ENCODE measurements at regions not wholly inside any gene's neighbourhood (a gene's known extent, or its start where the extent isn't known, plus 50 kb on each side); places are given as distances from the start of the nearest gene placed in this dataset.

- TF ChIP-seq ZNF138 (CRISPR knock-in tag; conservative IDR thresholded peaks at IDR 0.05) = no peak
- TF ChIP-seq, protein P1, sequence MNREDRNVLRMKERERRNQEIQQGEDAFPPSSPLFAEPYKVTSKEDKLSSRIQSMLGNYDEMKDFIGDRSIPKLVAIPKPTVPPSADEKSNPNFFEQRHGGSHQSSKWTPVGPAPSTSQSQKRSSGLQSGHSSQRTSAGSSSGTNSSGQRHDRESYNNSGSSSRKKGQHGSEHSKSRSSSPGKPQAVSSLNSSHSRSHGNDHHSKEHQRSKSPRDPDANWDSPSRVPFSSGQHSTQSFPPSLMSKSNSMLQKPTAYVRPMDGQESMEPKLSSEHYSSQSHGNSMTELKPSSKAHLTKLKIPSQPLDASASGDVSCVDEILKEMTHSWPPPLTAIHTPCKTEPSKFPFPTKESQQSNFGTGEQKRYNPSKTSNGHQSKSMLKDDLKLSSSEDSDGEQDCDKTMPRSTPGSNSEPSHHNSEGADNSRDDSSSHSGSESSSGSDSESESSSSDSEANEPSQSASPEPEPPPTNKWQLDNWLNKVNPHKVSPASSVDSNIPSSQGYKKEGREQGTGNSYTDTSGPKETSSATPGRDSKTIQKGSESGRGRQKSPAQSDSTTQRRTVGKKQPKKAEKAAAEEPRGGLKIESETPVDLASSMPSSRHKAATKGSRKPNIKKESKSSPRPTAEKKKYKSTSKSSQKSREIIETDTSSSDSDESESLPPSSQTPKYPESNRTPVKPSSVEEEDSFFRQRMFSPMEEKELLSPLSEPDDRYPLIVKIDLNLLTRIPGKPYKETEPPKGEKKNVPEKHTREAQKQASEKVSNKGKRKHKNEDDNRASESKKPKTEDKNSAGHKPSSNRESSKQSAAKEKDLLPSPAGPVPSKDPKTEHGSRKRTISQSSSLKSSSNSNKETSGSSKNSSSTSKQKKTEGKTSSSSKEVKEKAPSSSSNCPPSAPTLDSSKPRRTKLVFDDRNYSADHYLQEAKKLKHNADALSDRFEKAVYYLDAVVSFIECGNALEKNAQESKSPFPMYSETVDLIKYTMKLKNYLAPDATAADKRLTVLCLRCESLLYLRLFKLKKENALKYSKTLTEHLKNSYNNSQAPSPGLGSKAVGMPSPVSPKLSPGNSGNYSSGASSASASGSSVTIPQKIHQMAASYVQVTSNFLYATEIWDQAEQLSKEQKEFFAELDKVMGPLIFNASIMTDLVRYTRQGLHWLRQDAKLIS (CRISPR knock-in tag; IDR thresholded peaks at IDR 0.05; ENCODE audit: borderline replicate concordance) = no peak
Observed at GRCh38 chr15:38682861-38683260, 118.2 kb upstream of the RASGRP1 start (continued).

- no peak for TF ChIP-seq ERG (CRISPR knock-in tag; IDR thresholded peaks at IDR 0.05)
- TF ChIP-seq, protein P2, sequence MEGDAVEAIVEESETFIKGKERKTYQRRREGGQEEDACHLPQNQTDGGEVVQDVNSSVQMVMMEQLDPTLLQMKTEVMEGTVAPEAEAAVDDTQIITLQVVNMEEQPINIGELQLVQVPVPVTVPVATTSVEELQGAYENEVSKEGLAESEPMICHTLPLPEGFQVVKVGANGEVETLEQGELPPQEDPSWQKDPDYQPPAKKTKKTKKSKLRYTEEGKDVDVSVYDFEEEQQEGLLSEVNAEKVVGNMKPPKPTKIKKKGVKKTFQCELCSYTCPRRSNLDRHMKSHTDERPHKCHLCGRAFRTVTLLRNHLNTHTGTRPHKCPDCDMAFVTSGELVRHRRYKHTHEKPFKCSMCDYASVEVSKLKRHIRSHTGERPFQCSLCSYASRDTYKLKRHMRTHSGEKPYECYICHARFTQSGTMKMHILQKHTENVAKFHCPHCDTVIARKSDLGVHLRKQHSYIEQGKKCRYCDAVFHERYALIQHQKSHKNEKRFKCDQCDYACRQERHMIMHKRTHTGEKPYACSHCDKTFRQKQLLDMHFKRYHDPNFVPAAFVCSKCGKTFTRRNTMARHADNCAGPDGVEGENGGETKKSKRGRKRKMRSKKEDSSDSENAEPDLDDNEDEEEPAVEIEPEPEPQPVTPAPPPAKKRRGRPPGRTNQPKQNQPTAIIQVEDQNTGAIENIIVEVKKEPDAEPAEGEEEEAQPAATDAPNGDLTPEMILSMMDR (IDR thresholded peaks at IDR 0.05) = peak; percentile 70
- H3K36me3 Mint-ChIP-seq = no peaks in the 10 kb centered on the region
- H3K4me3 Mint-ChIP-seq = no peak overlapping the region
- no peaks in the 10 kb centered on the region; the same call in 1 of the 2 replicates for H3K27me3 Mint-ChIP-seq (ENCODE audit: low read depth)
- no peak overlapping the region for H3K27ac Mint-ChIP-seq
- CTCF ChIA-PET = interaction anchor here (0.7 to 2.9 kb wide), 12 partner anchors 9 to 242 kb away, joined by 3 to 40 read pairs (median 4); partner anchors contain the start of gene RASGRP1
- peaks cover 7% of the 10 kb centered on the region for H3K9me3 Mint-ChIP-seq
- peak; percentile 94 for ATAC-seq
- peak; percentile 65 for DNase-seq (ENCODE audit: low spot score)
- POLR2A ChIA-PET = no interaction called here
- H3K4me1 Mint-ChIP-seq = peaks cover 8% of the 10 kb centered on the region
Observed at GRCh38 chr15:38683382-38684242, 119.0 kb upstream of the RASGRP1 start.

- H3K4me3 Mint-ChIP-seq = no peak overlapping the region
- no peaks in the 10 kb centered on the region; the same call in 1 of the 2 replicates for H3K27me3 Mint-ChIP-seq (ENCODE audit: low read depth)
- POLR2A ChIA-PET = no interaction called here
- H3K27ac Mint-ChIP-seq = no peak overlapping the region
- peaks cover 13% of the 10 kb centered on the region for H3K4me1 Mint-ChIP-seq
- DNase-seq (ENCODE audit: low spot score) = no peak
- no peak for ATAC-seq
- H3K9me3 Mint-ChIP-seq = no peaks in the 10 kb centered on the region
- CTCF ChIA-PET = interaction anchor here (0.7 to 2.9 kb wide), 8 partner anchors 10 to 243 kb away, joined by 3 to 40 read pairs (median 4); partner anchors contain the start of gene RASGRP1
- no peaks in the 10 kb centered on the region for H3K36me3 Mint-ChIP-seq
- TF ChIP-seq, protein P3, sequence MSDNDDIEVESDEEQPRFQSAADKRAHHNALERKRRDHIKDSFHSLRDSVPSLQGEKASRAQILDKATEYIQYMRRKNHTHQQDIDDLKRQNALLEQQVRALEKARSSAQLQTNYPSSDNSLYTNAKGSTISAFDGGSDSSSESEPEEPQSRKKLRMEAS (CRISPR knock-in tag; IDR thresholded peaks at IDR 0.05) = no peak
- no peak for TF ChIP-seq MXD4 (CRISPR knock-in tag; IDR thresholded peaks at IDR 0.05; ENCODE audit: borderline replicate concordance)
- TF ChIP-seq HMGA2 (CRISPR knock-in tag; IDR thresholded peaks at IDR 0.05) = no peak
- TF ChIP-seq PRDM15 (CRISPR knock-in tag; IDR thresholded peaks at IDR 0.05) = no peak
- no peak for TF ChIP-seq SMAD3 (CRISPR knock-in tag; IDR thresholded peaks at IDR 0.05; ENCODE audit: borderline replicate concordance)
- TF ChIP-seq, protein P4, sequence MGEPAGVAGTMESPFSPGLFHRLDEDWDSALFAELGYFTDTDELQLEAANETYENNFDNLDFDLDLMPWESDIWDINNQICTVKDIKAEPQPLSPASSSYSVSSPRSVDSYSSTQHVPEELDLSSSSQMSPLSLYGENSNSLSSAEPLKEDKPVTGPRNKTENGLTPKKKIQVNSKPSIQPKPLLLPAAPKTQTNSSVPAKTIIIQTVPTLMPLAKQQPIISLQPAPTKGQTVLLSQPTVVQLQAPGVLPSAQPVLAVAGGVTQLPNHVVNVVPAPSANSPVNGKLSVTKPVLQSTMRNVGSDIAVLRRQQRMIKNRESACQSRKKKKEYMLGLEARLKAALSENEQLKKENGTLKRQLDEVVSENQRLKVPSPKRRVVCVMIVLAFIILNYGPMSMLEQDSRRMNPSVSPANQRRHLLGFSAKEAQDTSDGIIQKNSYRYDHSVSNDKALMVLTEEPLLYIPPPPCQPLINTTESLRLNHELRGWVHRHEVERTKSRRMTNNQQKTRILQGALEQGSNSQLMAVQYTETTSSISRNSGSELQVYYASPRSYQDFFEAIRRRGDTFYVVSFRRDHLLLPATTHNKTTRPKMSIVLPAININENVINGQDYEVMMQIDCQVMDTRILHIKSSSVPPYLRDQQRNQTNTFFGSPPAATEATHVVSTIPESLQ (CRISPR knock-in tag; IDR thresholded peaks at IDR 0.05) = no peak
- TF ChIP-seq NR1H2 (CRISPR knock-in tag; IDR thresholded peaks at IDR 0.05) = no peak
- TF ChIP-seq FOXK1 (CRISPR knock-in tag; IDR thresholded peaks at IDR 0.05) = no peak
- no peak for TF ChIP-seq ELF4 (CRISPR knock-in tag; IDR thresholded peaks at IDR 0.05; ENCODE audit: low read depth)
- TF ChIP-seq ZNF263 (CRISPR knock-in tag; IDR thresholded peaks at IDR 0.05; ENCODE audit: low read depth) = no peak
- no peak for TF ChIP-seq ZNF232 (CRISPR knock-in tag; IDR thresholded peaks at IDR 0.05)
- no peak for TF ChIP-seq PRRX2 (CRISPR knock-in tag; IDR thresholded peaks at IDR 0.05)
- TF ChIP-seq SMAD4 (CRISPR knock-in tag; IDR thresholded peaks at IDR 0.05) = no peak
- no peak for TF ChIP-seq ZNF219 (CRISPR knock-in tag; IDR thresholded peaks at IDR 0.05; ENCODE audit: borderline replicate concordance)
- TF ChIP-seq GABPB1 (CRISPR knock-in tag; IDR thresholded peaks at IDR 0.05) = no peak
Observed at GRCh38 chr15:38684440-38685010, 119.9 kb upstream of the RASGRP1 start.
